Activated naive CD4-positive, alpha-beta T cell (primary cell): ENCODE measurements at regions not wholly inside any gene's neighbourhood (a gene's known extent, or its start where the extent isn't known, plus 50 kb on each side); places are given as distances from the start of the nearest gene placed in this dataset.

ENCODE experiments used
- DNase-seq, 4 experiments: peaks; one replicate each; lab custom pipeline; 2025; lab: John Stamatoyannopoulos, UW

- no peak for DNase-seq
These were observed 579.5 kb downstream of the PDCD6IP start for GRCh38 chr3:34377961-34378360.

- DNase-seq: no peak
These were observed 582.8 kb downstream of the PDCD6IP start for GRCh38 chr3:34381243-34381642.

- no peak for DNase-seq
These were observed 584.4 kb downstream of the PDCD6IP start for GRCh38 chr3:34382859-34383258.

GRCh38 chr3:34386309-34386708 is 587.9 kb downstream of the PDCD6IP start:
- DNase-seq: no peak

GRCh38 chr3:34387826-34388564 is 589.6 kb downstream of the PDCD6IP start:
- DNase-seq: no peak

- no peak for DNase-seq
These were observed 590.4 kb downstream of the PDCD6IP start for GRCh38 chr3:34388830-34389229.

- DNase-seq: no peak
These were observed 596.7 kb downstream of the PDCD6IP start for GRCh38 chr3:34394978-34395748.

- no peak for DNase-seq
These were observed 597.9 kb downstream of the PDCD6IP start for GRCh38 chr3:34396288-34396687.

GRCh38 chr3:34396956-34397355 is 598.5 kb downstream of the PDCD6IP start:
- DNase-seq: no peak

- DNase-seq: no peak
These were observed 601.0 kb downstream of the PDCD6IP start for GRCh38 chr3:34399401-34399800.

- DNase-seq: no peak
These were observed 606.7 kb downstream of the PDCD6IP start for GRCh38 chr3:34405159-34405558.

- no peak for DNase-seq
These were observed 608.9 kb downstream of the PDCD6IP start for GRCh38 chr3:34407281-34407680.

GRCh38 chr3:34408088-34408487 is 609.7 kb downstream of the PDCD6IP start:
- no peak for DNase-seq

GRCh38 chr3:34411596-34411995 is 613.2 kb downstream of the PDCD6IP start:
- no peak for DNase-seq

- DNase-seq: no peak
These were observed 621.4 kb downstream of the PDCD6IP start for GRCh38 chr3:34419801-34420200.

GRCh38 chr3:34421762-34422161 is 623.3 kb downstream of the PDCD6IP start:
- DNase-seq: no peak

GRCh38 chr3:34439796-34440195 is 641.4 kb downstream of the PDCD6IP start:
- DNase-seq: no peak

- no peak for DNase-seq
These were observed 645.7 kb downstream of the PDCD6IP start for GRCh38 chr3:34444137-34444536.

GRCh38 chr3:34449305-34449704 is 650.9 kb downstream of the PDCD6IP start:
- no peak for DNase-seq

- no peak for DNase-seq
These were observed 665.0 kb downstream of the PDCD6IP start for GRCh38 chr3:34463414-34463813.

- DNase-seq: no peak
These were observed 666.2 kb downstream of the PDCD6IP start for GRCh38 chr3:34464646-34465045.

GRCh38 chr3:34475851-34476250 is 677.4 kb downstream of the PDCD6IP start:
- no peak for DNase-seq

GRCh38 chr3:34483311-34483887 is 685.0 kb downstream of the PDCD6IP start:
- no peak for DNase-seq
